Esophagus squamous epithelium (tissue), 5 donors: ENCODE measurements at regions not wholly inside any gene's neighbourhood (a gene's known extent, or its start where the extent isn't known, plus 50 kb on each side); places are given as distances from the start of the nearest gene placed in this dataset.

Experiments used
- DNase-seq: peaks from one replicate; lab custom pipeline; 2025; lab: John Stamatoyannopoulos, UW
- H3K27ac ChIP-seq, 4 donors: fragments of 200-600 bp; sonication (generic); one replicate each; pipeline ENCODE4 v1.5.1; 2016 to 2019; ENCODE audit warnings: mild to moderate bottlenecking in 1 of 4
- H3K27me3 ChIP-seq, 4 donors: fragments of 200-600 bp; sonication (generic); 1 replicate in 3 of 4; 2 replicates in 1 of 4; pipeline versions ENCODE4 v1.5.1 to v1.6.0; 2017 to 2021; ENCODE audit warnings: antibody characterized with exemption in 1 of 4
- H3K36me3 ChIP-seq, 3 donors: fragments of 200-600 bp; sonication (generic); one replicate each; pipeline ENCODE4 v1.5.1; 2016 to 2019
- H3K4me1 ChIP-seq, 3 donors: fragments of 200-600 bp; sonication (generic); one replicate each; pipeline ENCODE4 v1.5.1; 2017 to 2019
- H3K4me3 ChIP-seq, 4 donors: fragments of 200-600 bp; sonication (generic); 1 replicate in 3 of 4; 2 replicates in 1 of 4; pipeline ENCODE4 v1.5.1; 2016 to 2019; ENCODE audit warnings: mild to moderate bottlenecking in 2 of 4, moderate library complexity in 1 of 4
- H3K9me3 ChIP-seq, 3 donors: fragments of 200-600 bp; sonication (generic); one replicate each; pipeline ENCODE4 v1.5.1; 2016 to 2019
- CTCF ChIP-seq, 6 experiments: fragments of 450-650 bp in 4 of 6; fragments of 200-600 bp in 2 of 6; sonication (generic) in 2 of 6; IDR thresholded peaks; one replicate each; pipeline ENCODE4 v1.5.1; 2016 to 2019; ENCODE audit warnings: antibody characterized with exemption in 6 of 6, mild to moderate bottlenecking in 4 of 6, moderate library complexity in 4 of 6
- POLR2A ChIP-seq, 4 donors: fragments of 450-650 bp; IDR thresholded peaks; one replicate each; pipeline ENCODE4 v1.6.1; 2017; ENCODE audit warnings: antibody characterized with exemption in 4 of 4, mild to moderate bottlenecking in 4 of 4, moderate library complexity in 3 of 4
- WGBS, 2 donors: methylation state at CpG; one replicate each; pipeline ENCODE4 v1.1.5; 2018; 5-methylcytosine and 5-hydroxymethylcytosine counted together
- intact Hi-C: fragments of 100-400 bp; cut with DNase I; formaldehyde crosslinking; loops from one replicate; pipeline ENCODE4 v1.15.0; 2022
- donor health status: DM: yes; HTN: yes; CAD: no.

- H3K36me3 ChIP-seq = no peaks in the 10 kb centered on the region
- no peak overlapping the region for H3K4me3 ChIP-seq
- DNase-seq = no peak
- H3K4me1 ChIP-seq = peaks cover 0 to 11% (median 0%) of the 10 kb centered on the region in 3 donors
- no peak overlapping the region for H3K27ac ChIP-seq
- H3K9me3 ChIP-seq = no peaks in the 10 kb centered on the region
- intact Hi-C loops = no loop called here
- 51 to 59% methylated on average over 3 of the region's 3 CpGs for WGBS, 2 donors
- TF ChIP-seq CTCF (IDR thresholded peaks at IDR 0.05) (no peak), POLR2A (IDR thresholded peaks at IDR 0.05) (no peak)
- no peaks in the 10 kb centered on the region for H3K27me3 ChIP-seq
Measured at GRCh38 chr16:6722786-6723185, 609.9 kb upstream of the RBFOX1 start.

- Histone ChIP-seq H3K27me3 (no peaks in the 10 kb centered on the region), H3K27ac (no peak overlapping the region), H3K36me3 (no peaks in the 10 kb centered on the region), H3K9me3 (no peaks in the 10 kb centered on the region), H3K4me1 (no peaks in the 10 kb centered on the region), H3K4me3 (no peak overlapping the region)
- DNase-seq = no peak
- TF ChIP-seq POLR2A (IDR thresholded peaks at IDR 0.05) (no peak), CTCF (IDR thresholded peaks at IDR 0.05) (no peak)
- 52 to 58% methylated on average over 3 of the region's 3 CpGs for WGBS, 2 donors
- intact Hi-C loops = no loop called here
Measured at GRCh38 chr16:6714510-6714909, 618.1 kb upstream of the RBFOX1 start.

- Histone ChIP-seq H3K9me3 (no peaks in the 10 kb centered on the region), H3K36me3 (no peaks in the 10 kb centered on the region), H3K4me1 (no peaks in the 10 kb centered on the region), H3K27me3 (no peaks in the 10 kb centered on the region), H3K4me3 (no peak overlapping the region), H3K27ac (no peak overlapping the region)
- 63 to 74% methylated on average over 8 to 9 of the region's 9 CpGs for WGBS, 2 donors
- intact Hi-C loops = no loop called here
- no peak for DNase-seq
- no peak for TF ChIP-seq CTCF (IDR thresholded peaks at IDR 0.05)
Measured at GRCh38 chr16:6709736-6710135, 622.9 kb upstream of the RBFOX1 start.

GRCh38 chr16:6708576-6709215 is 623.9 kb upstream of the RBFOX1 start:
- intact Hi-C loops = no loop called here
- WGBS, 2 donors = 81 to 85% methylated on average over 5 of the region's 5 CpGs
- H3K36me3 ChIP-seq = no peaks in the 10 kb centered on the region

More at GRCh38 chr16:6708576-6709215, 623.9 kb upstream of the RBFOX1 start:
- Histone ChIP-seq H3K27ac (no peak overlapping the region), H3K4me1 (no peaks in the 10 kb centered on the region), H3K9me3 (no peaks in the 10 kb centered on the region), H3K4me3 (no peak overlapping the region), H3K27me3 (no peaks in the 10 kb centered on the region)
- no peak for DNase-seq
- TF ChIP-seq POLR2A (IDR thresholded peaks at IDR 0.05) (no peak), CTCF (IDR thresholded peaks at IDR 0.05) (no peak)
